ENCODE measurements at regions not wholly inside any gene's neighbourhood (a gene's known extent, or its start where the extent isn't known, plus 50 kb on each side); places are given as distances from the start of the nearest gene placed in this dataset.

GRCh38 chr7:46297515-46297914, 376.4 kb upstream of the IGFBP3 start:
- intact Hi-C loops (cut with micrococcal nuclease; ENCODE audit: unreplicated experiment), result no loop called here
- H3K4me3 Mint-ChIP-seq (ENCODE audit: low read depth, unreplicated experiment), result no peak overlapping the region
- H3K27ac Mint-ChIP-seq (ENCODE audit: unreplicated experiment), result no peak overlapping the region
- no TSS peak for BruUV-seq (replicated peaks)
- DNase-seq, result no peak
- H3K27me3 Mint-ChIP-seq (ENCODE audit: unreplicated experiment), result no peaks in the 10 kb centered on the region
- H3K9me3 Mint-ChIP-seq (ENCODE audit: low read depth, unreplicated experiment), result peaks cover 6% of the 10 kb centered on the region
- no peaks in the 10 kb centered on the region for H3K36me3 Mint-ChIP-seq (ENCODE audit: insufficient read depth, unreplicated experiment)
- CTCF ChIA-PET, result no interaction called here
- TF ChIP-seq CTCF (IDR thresholded peaks at IDR 0.05; ENCODE audit: unreplicated experiment), result no peak
- peaks cover 6% of the 10 kb centered on the region for H3K4me1 Mint-ChIP-seq (ENCODE audit: low read depth, unreplicated experiment)

GRCh38 chr7:46296526-46296925, 375.5 kb upstream of the IGFBP3 start:
- Mint-ChIP-seq H3K4me3 (ENCODE audit: low read depth, unreplicated experiment) (no peak overlapping the region), H3K9me3 (ENCODE audit: low read depth, unreplicated experiment) (peaks cover 6% of the 10 kb centered on the region), H3K4me1 (ENCODE audit: low read depth, unreplicated experiment) (peaks cover 16% of the 10 kb centered on the region), H3K27me3 (ENCODE audit: unreplicated experiment) (no peaks in the 10 kb centered on the region), H3K27ac (ENCODE audit: unreplicated experiment) (no peak overlapping the region), H3K36me3 (ENCODE audit: insufficient read depth, unreplicated experiment) (no peaks in the 10 kb centered on the region)
- BruUV-seq (replicated peaks), result no TSS peak
- DNase-seq, result no peak
- TF ChIP-seq CTCF (IDR thresholded peaks at IDR 0.05; ENCODE audit: unreplicated experiment), result no peak
- CTCF ChIA-PET, result no interaction called here
- intact Hi-C loops (cut with micrococcal nuclease; ENCODE audit: unreplicated experiment), result no loop called here

- no peak for DNase-seq
- Mint-ChIP-seq H3K4me1 (ENCODE audit: low read depth, unreplicated experiment) (peaks cover 27% of the 10 kb centered on the region), H3K4me3 (ENCODE audit: low read depth, unreplicated experiment) (no peak overlapping the region), H3K9me3 (ENCODE audit: low read depth, unreplicated experiment) (peaks cover 6% of the 10 kb centered on the region), H3K27me3 (ENCODE audit: unreplicated experiment) (no peaks in the 10 kb centered on the region), H3K36me3 (ENCODE audit: insufficient read depth, unreplicated experiment) (no peaks in the 10 kb centered on the region), H3K27ac (ENCODE audit: unreplicated experiment) (no peak overlapping the region)
- BruUV-seq (replicated peaks), result no TSS peak
- intact Hi-C loops (cut with micrococcal nuclease; ENCODE audit: unreplicated experiment), result no loop called here
- no peak for TF ChIP-seq CTCF (IDR thresholded peaks at IDR 0.05; ENCODE audit: unreplicated experiment)
- CTCF ChIA-PET, result no interaction called here
Observed at GRCh38 chr7:46294381-46294780, 373.3 kb upstream of the IGFBP3 start.

- Mint-ChIP-seq H3K27me3 (ENCODE audit: unreplicated experiment) (no peaks in the 10 kb centered on the region), H3K36me3 (ENCODE audit: insufficient read depth, unreplicated experiment) (no peaks in the 10 kb centered on the region), H3K27ac (ENCODE audit: unreplicated experiment) (no peak overlapping the region), H3K4me1 (ENCODE audit: low read depth, unreplicated experiment) (peaks cover 28% of the 10 kb centered on the region), H3K4me3 (ENCODE audit: low read depth, unreplicated experiment) (no peak overlapping the region), H3K9me3 (ENCODE audit: low read depth, unreplicated experiment) (peaks cover 3% of the 10 kb centered on the region)
- CTCF ChIA-PET, result no interaction called here
- TF ChIP-seq CTCF (IDR thresholded peaks at IDR 0.05; ENCODE audit: unreplicated experiment), result no peak
- DNase-seq, result no peak
- BruUV-seq (replicated peaks), result no TSS peak
- intact Hi-C loops (cut with micrococcal nuclease; ENCODE audit: unreplicated experiment), result no loop called here
Observed at GRCh38 chr7:46292741-46293140, 371.7 kb upstream of the IGFBP3 start.

All from Calu3 (cell line).